ENCODE measurements at regions not wholly inside any gene's neighbourhood (a gene's known extent, or its start where the extent isn't known, plus 50 kb on each side); places are given as distances from the start of the nearest gene placed in this dataset.

GRCh38 chr2:64233376-64233922, 89.2 kb upstream of the PELI1 start:
- Histone ChIP-seq H3K4me3 (no peak overlapping the region), H3K27ac (no peak overlapping the region)
- no peak for TF ChIP-seq POLR2A (IDR thresholded peaks at IDR 0.05)
- TF ChIP-seq POLR2AphosphoS5 (IDR thresholded peaks at IDR 0.05; ENCODE audit: insufficient read depth in 1 of 2, low read depth in 1 of 2): no peak
- no peak for TF ChIP-seq CTCF (IDR thresholded peaks at IDR 0.05)

GRCh38 chr2:64234150-64234549, 89.9 kb upstream of the PELI1 start:
- Histone ChIP-seq H3K9me3 (no peaks in the 10 kb centered on the region), H3K27me3 (no peaks in the 10 kb centered on the region), H3K27ac (no peak overlapping the region), H3K4me3 (no peak overlapping the region), H3K4me1 (peaks cover 11% of the 10 kb centered on the region), H3K36me3 (no peaks in the 10 kb centered on the region)
- TF ChIP-seq POLR2AphosphoS5 (IDR thresholded peaks at IDR 0.05; ENCODE audit: insufficient read depth in 1 of 2, low read depth in 1 of 2): no peak
- no peak for TF ChIP-seq POLR2A (IDR thresholded peaks at IDR 0.05)
- TF ChIP-seq CTCF (IDR thresholded peaks at IDR 0.05): no peak
- DNase-seq (ENCODE audit: extremely low spot score in 2 of 2): no peak
- intact Hi-C loops (cut with DNase I): no loop called here

More at GRCh38 chr2:64233376-64233922, 89.2 kb upstream of the PELI1 start:
- DNase-seq (ENCODE audit: extremely low spot score in 2 of 2): no peak
- no peaks in the 10 kb centered on the region for H3K9me3 ChIP-seq
- intact Hi-C loops (cut with DNase I): no loop called here
- peaks cover 11% of the 10 kb centered on the region for H3K4me1 ChIP-seq
- no peaks in the 10 kb centered on the region for H3K36me3 ChIP-seq
- H3K27me3 ChIP-seq: no peaks in the 10 kb centered on the region

- intact Hi-C loops (cut with DNase I): no loop called here
- Histone ChIP-seq H3K27me3 (no peaks in the 10 kb centered on the region), H3K4me3 (no peak overlapping the region), H3K36me3 (no peaks in the 10 kb centered on the region), H3K4me1 (peaks cover 11% of the 10 kb centered on the region), H3K27ac (no peak overlapping the region), H3K9me3 (no peaks in the 10 kb centered on the region)
- DNase-seq (ENCODE audit: extremely low spot score in 2 of 2): no peak
- TF ChIP-seq CTCF (IDR thresholded peaks at IDR 0.05) (no peak), POLR2AphosphoS5 (IDR thresholded peaks at IDR 0.05; ENCODE audit: insufficient read depth in 1 of 2, low read depth in 1 of 2) (no peak), POLR2A (IDR thresholded peaks at IDR 0.05) (no peak)
These were observed 90.6 kb upstream of the PELI1 start for GRCh38 chr2:64234785-64235184.

- no peak for DNase-seq (ENCODE audit: extremely low spot score in 2 of 2)
- no peak for TF ChIP-seq CTCF (IDR thresholded peaks at IDR 0.05)
- Histone ChIP-seq H3K4me1 (peaks cover 11% of the 10 kb centered on the region), H3K9me3 (no peaks in the 10 kb centered on the region), H3K27me3 (no peaks in the 10 kb centered on the region), H3K27ac (no peak overlapping the region), H3K36me3 (no peaks in the 10 kb centered on the region), H3K4me3 (no peak overlapping the region)
- intact Hi-C loops (cut with DNase I): no loop called here
These were observed 93.0 kb upstream of the PELI1 start for GRCh38 chr2:64237266-64237665.

GRCh38 chr2:64238799-64239198, 94.6 kb upstream of the PELI1 start:
- intact Hi-C loops (cut with DNase I): no loop called here
- no peak overlapping the region for H3K27ac ChIP-seq
- TF ChIP-seq POLR2A (IDR thresholded peaks at IDR 0.05) (no peak), POLR2AphosphoS5 (IDR thresholded peaks at IDR 0.05; ENCODE audit: insufficient read depth in 1 of 2, low read depth in 1 of 2) (no peak), CTCF (IDR thresholded peaks at IDR 0.05) (no peak)
- H3K36me3 ChIP-seq: no peaks in the 10 kb centered on the region
- H3K4me1 ChIP-seq: peaks cover 3% of the 10 kb centered on the region
- H3K4me3 ChIP-seq: no peak overlapping the region
- H3K9me3 ChIP-seq: no peaks in the 10 kb centered on the region
- no peak for DNase-seq (ENCODE audit: extremely low spot score in 2 of 2)
- H3K27me3 ChIP-seq: no peaks in the 10 kb centered on the region
